Germinal center (tissue), 1 donor: ENCODE measurements at regions not wholly inside any gene's neighbourhood (a gene's known extent, or its start where the extent isn't known, plus 50 kb on each side); places are given as distances from the start of the nearest gene placed in this dataset.

Experiments
- DNase-seq: peaks from one replicate; pipeline ENCODE4 v3.0.0; 2012; ENCODE audit warnings: mixed read lengths, low spot score

DNA sequence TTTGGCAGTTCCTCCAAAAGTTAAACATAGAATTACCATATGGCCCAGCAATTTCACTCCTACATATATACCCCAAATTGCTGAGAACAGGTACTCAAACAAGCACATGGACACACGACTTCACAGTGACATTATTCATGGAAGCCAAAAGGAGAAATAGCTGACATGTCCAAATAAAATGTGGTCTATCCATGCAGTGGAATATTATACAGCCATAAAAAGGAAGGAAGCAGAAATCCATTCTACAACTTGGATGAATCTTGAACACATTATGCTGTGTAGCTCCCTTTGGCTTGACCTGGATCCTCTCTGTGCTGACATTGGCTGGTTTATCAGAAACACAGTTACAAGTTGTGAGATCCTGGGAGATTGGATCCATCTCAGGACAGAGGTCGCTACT, 370.9 kb upstream of the EEF2KMT start:
- DNase-seq: no peak

DNA sequence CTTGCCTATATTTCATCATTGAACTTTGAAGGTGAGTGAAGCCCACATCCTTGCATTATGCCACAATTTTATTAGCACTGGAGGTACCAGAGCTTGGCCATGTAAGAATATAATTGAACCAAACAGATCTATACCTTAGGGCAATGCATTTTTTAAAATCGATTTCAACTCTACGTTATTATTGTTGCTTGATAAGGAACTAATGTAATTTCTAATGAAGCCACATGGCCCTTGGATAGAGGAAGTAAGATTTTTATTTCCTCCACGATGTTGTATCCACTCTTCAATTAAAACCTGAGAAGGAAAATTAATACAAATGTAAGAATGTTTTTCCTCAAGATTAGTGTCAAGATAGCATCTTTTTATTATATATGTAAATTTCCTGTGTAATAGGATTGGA, 370.0 kb upstream of the EEF2KMT start:
- DNase-seq: no peak

DNA sequence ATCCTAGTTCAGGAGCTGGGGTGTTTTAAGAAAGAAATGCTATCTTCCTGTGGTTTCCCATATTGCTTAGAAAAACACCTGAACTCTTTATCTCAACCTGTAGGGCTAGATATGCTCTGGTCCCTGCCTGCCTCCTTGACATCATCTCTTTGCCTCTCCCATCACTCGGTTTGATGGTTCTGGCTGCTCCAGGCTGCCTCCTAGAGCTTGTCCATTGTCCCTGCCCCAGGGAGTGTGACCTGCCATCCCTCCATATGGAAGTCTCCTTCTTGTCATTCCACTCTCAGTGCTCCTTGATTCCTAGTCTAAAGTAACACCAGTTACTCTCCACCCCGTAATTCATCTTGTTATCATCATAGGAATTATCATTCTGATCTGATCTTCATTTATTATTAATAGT, 369.0 kb upstream of the EEF2KMT start:
- DNase-seq: no peak

DNA sequence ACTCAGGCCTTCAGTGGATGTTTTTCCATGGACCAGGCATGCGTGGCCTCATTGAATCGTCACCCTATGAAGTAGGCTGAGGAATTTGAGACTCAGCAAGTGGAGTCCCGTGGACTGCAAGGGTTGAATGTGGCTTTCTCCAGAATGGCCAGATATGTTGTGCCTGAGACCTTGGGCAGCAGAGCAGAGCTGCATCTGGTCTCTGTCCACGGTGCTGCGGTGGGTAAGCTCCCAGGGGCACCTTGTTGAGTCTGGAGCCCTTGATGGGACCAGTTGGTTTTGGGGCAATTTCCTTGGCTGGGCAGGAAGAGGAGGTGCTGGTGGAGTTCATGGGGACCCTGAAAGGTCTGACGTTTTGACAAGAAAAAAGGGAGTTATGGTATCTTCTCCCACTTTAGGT, 368.1 kb upstream of the EEF2KMT start:
- no peak for DNase-seq

DNA sequence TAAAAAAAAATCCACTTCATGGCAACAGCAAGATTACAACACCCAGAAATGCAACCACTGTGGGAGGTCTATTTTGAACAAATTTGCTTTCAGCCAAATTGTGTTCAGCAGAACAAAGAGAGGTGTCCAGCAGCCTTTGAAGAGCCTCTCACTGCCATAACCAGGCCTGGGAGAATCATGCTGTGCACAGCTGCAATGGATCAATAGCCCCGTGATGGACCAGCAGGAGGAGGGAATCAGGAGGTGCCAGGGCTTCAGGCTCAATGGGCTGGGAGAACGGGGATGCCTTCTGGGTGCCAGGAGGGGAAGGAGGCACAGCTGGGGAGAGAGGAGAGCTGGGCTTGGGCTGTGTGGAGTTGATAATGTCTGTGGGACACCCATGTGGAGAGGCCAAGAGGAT, 366.2 kb upstream of the EEF2KMT start:
- DNase-seq: no peak

DNA sequence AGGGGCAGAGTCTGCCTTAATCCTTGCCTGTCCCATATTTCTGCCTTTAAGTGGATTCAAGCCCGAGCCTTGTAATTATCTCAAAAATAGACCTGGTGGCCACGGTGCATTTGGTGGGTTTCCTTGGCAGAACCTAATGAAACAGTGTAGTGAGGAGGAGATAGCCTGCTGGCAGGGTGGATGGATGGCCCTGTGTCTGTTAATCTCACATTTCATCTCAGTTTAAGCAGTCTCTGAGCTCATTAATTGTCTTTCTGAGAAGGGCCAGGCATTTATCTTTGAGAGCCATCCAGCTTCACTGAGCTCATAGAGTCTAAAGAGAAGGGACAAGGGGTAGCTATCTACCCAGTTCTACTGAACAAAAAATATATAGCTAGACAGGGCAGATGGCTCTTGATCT, 364.0 kb upstream of the EEF2KMT start:
- DNase-seq: no peak

DNA sequence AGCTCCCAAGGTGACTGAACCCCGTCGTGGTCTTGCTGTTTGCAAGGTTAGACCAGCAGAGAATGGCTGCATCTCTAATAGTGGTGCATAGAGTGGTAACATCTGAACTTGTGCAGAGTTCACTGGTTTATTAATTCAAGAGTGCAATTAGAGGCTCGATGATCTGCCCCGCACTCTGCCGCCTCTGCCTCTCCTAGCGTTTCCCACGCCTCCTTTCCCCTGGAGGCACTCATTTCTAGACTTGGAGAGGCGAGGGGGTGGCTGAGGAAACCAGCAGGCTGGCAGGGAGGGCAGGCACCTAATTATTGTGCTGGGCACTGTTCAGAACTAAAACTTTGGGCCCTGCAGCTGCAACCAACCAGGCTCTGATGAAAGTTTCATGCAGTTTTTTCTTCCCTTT, 363.5 kb upstream of the EEF2KMT start:
- no peak for DNase-seq

DNA sequence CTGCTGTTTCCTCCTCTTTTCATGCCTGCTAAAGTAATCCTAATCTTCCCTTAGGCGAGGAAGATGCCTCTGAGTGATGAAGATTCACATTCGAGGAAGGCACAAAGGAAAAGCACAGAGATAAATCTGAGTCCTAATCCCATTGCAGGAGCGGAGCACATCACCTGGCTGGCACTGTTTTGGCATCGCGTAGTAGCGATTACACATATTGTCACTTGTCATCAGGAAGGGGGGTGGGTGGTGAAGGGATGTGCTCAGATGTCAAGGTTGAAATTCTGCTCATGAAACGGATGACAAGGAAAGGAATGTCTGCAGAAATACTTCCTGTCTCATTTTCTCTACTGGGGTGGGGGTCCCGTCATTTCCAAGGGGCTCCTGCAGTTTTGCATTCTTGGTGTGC, 363.1 kb upstream of the EEF2KMT start:
- no peak for DNase-seq

DNA sequence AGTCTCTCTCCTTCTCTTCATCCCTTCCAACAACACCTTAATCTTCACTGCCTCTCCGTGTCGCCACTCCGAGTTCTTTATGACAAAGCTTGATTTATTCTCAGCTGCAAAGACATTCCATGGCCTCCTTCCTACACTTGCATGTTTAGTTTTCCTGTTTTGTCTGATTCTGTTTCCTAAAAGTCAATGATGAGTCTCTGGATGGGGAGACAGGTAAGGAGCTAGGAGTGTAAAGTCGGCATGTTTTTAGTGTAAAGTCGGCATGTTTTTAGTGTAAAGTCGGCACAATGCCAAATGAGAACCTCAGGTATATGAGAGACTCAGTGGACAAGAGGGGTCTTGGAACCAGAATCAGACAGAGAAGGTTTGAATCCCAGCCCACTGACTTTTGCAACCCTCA, 362.3 kb upstream of the EEF2KMT start:
- no peak for DNase-seq

DNA sequence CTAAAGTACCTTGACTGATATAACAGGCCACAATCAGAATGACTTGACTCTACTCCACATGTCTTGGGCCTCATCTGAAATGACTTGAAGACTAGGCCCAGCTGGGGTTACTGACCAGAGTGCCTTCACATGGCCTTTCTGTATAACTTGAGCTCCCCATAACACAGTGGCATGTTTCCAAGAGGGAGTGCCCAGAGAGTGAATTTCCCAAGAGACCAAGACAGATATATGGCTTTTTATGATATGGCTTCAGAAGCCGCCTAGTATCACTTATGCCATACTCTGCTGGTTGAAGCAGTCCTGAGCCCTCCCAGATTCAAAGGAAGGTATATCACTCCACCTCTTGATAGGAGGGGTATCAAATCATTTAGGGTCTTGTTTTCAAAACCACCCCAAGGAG, 357.5 kb upstream of the EEF2KMT start:
- no peak for DNase-seq

DNA sequence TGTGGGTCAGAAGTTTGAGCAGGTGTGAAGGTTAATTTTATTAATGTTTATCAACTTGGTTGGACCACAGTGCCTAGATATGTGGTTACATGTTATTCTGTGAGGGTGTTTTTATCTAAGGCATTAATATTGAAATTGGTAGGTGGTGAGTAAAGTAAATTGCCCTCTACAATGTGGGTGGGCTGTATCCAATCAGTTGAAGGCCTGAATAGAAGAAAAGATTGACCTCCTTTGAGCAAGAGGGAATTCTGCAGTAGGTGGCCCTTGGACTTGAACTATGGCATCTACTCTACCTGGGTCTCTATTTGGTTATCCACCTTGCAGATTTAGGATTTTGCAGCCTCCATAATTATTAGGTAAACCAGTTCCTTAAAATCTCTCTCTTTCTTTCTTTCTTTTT, 356.8 kb upstream of the EEF2KMT start:
- no peak for DNase-seq

DNA sequence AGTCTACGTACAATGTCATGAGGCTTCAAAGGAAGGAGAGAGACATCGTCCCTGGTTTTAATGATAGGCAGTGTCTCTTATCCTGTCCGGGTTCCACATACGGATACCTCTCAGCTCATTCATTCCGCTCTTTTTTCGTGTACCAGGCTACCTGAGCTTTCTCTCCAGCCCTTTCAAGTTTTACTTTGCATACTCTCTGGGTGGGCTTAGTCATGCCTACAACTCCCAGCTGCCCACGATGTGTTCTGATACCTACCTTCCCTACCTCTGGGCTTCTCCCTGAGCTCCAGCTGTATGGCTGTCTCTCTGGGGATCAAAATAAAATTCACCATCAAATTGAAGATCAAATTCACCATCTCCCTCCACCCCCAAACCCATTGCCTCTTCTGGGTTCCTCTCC, 354.0 kb upstream of the EEF2KMT start:
- no peak for DNase-seq

DNA sequence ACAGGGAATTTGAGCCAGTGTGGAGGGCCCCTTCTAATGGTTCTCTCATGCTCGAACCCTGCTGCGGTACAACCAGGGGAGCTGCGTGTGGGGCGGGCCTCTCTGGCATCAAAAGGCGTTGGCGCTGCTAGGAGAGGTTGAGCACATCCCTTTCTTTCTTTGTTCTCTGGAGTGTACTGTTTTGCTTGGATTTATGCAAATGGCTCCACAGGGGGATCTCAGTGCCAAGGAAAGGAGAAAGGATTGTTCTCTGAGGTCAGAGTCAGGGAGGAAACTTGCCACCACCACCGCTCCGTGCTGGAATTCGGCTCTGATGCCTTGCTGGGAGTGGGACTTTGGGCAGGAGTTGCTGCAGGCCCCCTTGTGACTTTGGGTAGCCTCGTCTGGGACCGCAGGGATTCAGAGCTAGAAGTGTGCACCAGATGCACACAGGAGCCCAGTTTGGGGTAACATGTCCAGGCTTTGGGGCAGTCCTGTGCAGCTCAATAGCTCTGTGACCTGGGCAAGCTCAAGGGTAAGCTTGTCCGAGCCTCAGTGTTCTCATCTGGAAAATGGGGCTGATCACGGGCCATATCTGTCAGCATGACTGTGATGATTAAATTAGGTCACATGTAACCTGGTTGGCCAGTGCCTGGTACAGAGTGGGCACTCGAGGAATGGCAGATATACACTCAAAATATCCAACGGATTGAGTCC, 353.0 kb upstream of the EEF2KMT start:
- no peak for DNase-seq

DNA sequence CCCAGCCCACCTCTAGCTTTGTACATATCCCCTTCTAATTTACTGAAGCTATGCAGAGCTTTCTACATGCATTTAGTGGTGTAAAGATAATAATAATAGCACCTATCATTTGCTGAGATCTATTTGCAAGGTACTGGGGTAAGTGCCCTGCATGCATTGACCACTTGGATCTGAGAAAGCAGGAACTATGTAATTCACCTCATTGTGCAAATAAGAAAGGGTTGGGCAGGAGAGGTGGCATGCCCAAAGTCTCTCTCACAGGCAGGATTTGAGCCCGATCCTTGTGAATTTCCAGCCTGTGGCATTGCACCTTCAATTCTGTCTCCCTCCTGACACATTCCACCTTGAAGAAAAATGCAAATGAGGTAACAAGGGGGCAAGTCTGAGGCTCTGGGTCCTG, 352.3 kb upstream of the EEF2KMT start:
- DNase-seq: no peak

DNA sequence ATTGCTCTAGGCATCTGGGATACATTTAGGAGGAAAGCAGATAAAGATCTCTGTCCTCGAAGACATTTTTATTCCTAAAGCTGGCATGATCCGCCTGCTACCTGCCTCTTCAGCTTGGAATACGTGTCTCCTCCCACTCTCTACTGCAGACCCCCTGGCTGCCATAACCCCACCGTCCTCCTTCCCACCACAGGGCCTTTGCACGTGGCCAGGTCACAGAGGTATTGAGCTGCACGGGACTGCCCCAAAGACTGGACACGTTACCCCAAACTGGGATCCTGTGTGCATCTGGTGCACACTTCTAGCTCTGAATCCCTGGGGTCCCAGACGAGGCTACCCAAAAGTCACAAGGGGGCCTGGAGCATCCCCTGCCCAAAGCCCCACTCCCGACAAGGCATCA, 351.2 kb upstream of the EEF2KMT start:
- DNase-seq: no peak

DNA sequence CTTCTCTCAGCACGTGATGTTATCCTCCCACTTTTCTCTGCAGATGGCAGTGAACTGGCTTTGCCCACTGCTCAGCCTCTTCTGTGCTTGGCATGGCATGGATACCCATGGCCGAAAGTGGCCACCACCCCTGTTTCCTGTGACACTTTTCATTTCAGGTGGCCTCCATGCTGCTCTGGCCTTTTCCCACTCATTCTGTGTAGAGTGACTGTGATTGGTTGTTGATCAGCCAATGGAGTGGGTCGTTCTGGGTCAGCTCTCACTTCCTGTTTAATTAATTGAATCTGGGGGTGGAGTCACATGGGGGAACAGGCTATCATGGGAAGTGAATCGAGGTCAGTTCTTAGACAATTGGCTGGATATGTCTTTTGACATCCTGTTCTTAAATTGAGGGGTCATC, 350.1 kb upstream of the EEF2KMT start:
- no peak for DNase-seq

DNA sequence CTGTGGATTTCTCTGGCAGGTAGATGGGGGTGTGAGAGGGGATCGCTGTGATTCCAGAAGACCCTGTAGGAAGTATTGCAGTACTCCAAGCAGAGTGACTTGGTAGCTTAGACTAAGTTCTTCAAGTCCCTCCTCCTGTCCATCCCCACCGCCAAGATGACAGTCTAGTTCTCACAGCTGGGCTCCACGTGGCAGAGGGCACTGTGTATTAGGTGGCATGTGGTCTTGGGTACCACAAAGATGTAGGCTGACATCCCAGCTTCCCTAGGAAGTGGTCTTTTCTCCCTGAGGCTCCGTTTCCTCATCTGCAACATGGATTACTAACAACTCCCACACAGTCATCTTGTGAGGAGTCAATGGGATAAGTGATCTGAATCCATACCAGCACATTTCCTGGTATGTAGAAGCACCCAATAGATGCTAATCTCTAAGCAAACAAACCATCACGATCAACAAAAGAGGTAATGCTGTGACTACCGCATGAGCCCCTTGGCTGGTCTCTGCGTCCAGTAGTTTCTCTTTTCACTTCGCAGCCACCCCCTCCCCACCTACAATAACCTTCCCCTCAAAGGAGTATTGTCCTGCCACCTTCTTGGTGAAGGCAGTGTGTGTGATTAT, 349.1 kb upstream of the EEF2KMT start:
- DNase-seq: no peak

DNA sequence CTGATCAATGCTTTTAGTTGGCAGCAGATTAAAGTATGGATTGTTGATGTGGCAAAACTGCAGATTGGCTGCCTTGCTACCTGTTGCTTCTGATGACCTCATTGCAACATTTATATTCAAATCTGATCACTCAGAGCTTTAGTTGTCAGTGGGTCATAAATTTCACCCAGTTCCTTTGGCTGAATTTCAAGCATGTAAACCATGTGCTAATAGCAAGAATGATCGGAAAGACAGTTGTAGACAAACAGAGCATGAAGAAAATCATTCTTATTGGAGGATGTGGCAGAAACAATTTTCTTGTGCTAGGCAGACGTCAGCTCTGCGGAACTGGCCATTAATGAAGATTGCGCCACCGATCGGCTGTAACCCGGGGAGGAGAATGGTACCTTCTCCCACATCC, 346.6 kb upstream of the EEF2KMT start:
- no peak for DNase-seq

DNA sequence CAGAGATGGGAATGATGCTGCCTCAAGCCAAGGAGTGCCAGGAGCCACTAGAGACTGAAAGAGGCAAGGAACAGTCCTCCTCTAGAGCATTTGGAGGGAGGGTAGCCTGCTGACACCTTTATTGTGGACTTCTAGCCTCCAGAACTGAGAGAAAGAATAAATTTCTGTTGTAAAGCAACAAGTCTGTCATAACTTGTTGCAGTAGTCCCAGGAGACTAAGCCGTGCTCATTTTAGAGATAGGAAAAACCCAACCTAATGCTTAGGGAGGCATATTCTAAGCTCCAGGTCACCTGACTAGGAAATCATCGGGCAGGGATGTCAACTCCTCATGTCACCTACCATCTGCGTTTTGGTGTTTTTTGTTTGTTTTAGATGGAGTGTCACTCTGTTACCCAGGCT, 345.4 kb upstream of the EEF2KMT start:
- no peak for DNase-seq

DNA sequence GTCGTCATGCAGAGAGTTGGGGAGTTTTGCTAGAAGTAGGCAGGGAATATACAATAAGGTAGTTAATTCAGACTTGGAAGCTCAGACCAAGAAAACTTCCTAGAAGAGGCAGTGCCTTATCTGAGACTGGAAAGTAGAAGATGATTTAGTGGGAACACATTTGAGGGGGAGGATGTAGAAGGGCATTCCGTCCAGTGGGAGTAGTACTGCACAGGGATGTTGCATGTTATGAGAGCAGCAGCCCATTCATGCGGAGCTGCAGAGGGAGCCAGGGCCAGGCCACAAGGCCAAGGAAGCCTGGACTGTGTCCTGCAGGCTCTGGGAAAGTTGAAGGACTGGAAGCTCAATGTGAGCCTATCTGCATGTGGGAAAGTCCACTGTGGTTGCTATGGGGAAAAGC, 344.5 kb upstream of the EEF2KMT start:
- DNase-seq: no peak

DNA sequence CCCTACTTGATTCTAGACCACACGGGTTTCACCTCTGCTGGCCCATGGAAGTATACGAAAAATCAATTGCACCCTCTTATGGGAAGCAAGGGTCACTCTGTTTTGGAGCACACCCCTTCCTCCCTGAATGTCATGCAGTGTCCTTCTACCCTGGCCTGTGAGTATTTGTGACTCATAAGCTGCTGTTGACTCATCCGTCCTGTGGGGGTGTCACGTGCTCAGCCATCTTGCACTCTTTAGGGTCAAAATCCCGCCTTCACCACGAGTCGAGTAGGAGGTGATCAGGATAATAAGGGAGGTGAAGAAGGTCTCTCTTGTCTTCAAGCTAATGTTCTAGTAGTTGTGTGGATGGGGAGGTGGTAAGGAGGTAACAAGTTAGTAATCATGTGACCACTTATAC, 341.0 kb upstream of the EEF2KMT start:
- no peak for DNase-seq

DNA sequence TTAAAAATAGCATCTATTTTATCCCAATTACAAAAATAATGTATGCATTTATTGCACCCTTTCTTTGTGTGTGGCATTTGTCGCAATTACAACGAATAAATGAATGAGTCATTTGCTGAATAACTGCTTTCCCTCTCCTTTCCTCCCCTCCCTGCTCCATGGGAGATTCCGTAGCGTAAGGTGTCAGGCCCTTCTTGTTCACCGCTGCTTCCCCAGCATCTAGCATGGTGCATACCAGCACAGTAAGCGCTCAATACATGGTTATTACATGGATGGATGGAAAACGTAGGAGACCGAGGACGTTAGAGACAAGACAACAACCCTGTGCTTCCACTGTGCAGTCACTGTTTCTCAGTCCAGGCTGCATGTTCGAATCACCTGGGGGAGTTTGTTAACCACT, 336.0 kb upstream of the EEF2KMT start:
- DNase-seq: no peak

DNA sequence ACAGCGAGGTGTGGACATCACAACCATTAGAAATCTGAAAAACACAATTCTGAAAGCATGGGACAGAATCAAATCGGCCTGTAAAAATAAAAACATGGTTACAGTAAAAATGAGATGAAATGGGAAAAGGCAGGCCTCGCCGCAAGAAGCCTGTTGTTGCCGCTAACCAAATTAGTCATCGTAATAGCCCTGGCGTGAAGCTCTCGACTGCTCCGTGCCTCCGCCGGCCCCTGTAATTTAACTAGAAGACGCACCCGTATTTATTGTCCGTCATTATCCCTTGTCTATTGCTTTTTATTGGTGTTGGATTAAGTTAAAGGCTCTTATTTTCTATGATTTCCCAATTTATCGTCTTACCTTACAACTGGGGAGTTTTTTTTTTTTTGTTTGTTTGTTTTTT, 334.6 kb upstream of the EEF2KMT start:
- DNase-seq: no peak

DNA sequence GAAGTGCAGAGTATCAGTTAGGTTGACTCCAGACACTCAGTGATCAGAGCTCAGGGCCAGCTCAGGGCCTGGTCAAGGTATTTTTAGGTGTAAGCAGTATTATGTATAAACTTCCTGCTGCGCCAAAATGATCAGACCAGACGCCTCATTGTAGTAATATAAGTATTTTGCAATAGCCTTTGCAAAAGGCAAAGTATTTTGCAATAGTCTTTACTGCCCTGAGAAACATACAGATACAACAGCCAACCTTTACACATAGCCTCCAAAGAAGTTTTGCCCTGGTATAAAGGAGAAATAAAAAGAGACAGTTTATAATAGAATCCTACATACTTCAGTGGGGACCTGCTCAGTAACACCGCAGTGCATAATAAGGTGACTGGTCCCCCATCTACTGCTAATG, 333.0 kb upstream of the EEF2KMT start:
- no peak for DNase-seq
